GM10248 (cell line): ENCODE measurements at regions not wholly inside any gene's neighbourhood (a gene's known extent, or its start where the extent isn't known, plus 50 kb on each side); places are given as distances from the start of the nearest gene placed in this dataset.
"Not testable (repeated sequence)": the region's sequence is repeated elsewhere in the genome, so short reads cannot be mapped to it uniquely, and the experiment has no call there.

Experiments used
- CTCF ChIA-PET: fragments of 300-600 bp; sonication (Branson Sonifier 250); formaldehyde crosslinking; extraction: SDS; loops from one replicate; lab custom pipeline; 2021; ENCODE audit warnings: antibody characterized with exemption; lab: Yijun Ruan, JAX
- POLR2A ChIA-PET: fragments of 350-650 bp; sonication (Branson Sonifier 250); formaldehyde crosslinking; extraction: SDS; loops from one replicate; lab custom pipeline; 2020; ENCODE audit warnings: antibody characterized with exemption; lab: Yijun Ruan, JAX
- DNase-seq: peaks from one replicate; pipeline ENCODE4 v3.0.0; 2012; ENCODE audit errors: extremely low spot score
- TF ChIP-seq, protein P1 (sequence below): IDR thresholded peaks from 2 replicates; pipeline ENCODE4 v1.5.1; 2012; ENCODE audit warnings: mild to moderate bottlenecking, low read depth; ENCODE audit errors: extremely low read depth, missing control alignments, control extremely low read depth

DNA sequence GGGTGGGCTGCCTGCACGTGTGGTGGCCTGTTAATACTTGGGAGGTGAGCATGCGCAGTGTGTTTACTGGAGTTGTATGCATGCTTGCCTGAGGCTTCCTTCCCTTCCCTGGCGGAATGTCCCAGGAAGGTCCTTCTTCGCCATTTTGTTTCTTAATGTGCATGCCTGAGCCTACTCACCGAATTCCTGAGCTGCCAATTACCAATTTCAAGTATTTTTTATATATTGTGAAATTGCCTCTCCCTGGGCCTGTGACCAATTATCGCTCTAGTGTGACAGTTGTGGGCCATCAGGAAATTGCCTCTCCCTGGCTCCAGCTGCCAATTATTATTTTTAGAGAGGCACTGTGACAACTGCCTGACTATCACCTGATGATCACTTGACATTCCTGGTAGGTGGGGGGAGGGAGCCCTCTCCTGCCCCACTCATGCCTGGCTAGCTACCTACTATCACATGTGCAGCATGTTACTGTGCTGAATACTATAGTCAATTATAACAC is 70.0 kb downstream of the FAM50B start:
- TF ChIP-seq, protein P1, sequence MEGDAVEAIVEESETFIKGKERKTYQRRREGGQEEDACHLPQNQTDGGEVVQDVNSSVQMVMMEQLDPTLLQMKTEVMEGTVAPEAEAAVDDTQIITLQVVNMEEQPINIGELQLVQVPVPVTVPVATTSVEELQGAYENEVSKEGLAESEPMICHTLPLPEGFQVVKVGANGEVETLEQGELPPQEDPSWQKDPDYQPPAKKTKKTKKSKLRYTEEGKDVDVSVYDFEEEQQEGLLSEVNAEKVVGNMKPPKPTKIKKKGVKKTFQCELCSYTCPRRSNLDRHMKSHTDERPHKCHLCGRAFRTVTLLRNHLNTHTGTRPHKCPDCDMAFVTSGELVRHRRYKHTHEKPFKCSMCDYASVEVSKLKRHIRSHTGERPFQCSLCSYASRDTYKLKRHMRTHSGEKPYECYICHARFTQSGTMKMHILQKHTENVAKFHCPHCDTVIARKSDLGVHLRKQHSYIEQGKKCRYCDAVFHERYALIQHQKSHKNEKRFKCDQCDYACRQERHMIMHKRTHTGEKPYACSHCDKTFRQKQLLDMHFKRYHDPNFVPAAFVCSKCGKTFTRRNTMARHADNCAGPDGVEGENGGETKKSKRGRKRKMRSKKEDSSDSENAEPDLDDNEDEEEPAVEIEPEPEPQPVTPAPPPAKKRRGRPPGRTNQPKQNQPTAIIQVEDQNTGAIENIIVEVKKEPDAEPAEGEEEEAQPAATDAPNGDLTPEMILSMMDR = no peak
- ChIA-PET POLR2A (no interaction called here), CTCF (interaction anchor here (1.0 kb wide), 1 partner anchor 72 kb away, joined by 3 read pairs; no protein-coding TSS in a partner anchor)
- DNase-seq = no peak

DNA sequence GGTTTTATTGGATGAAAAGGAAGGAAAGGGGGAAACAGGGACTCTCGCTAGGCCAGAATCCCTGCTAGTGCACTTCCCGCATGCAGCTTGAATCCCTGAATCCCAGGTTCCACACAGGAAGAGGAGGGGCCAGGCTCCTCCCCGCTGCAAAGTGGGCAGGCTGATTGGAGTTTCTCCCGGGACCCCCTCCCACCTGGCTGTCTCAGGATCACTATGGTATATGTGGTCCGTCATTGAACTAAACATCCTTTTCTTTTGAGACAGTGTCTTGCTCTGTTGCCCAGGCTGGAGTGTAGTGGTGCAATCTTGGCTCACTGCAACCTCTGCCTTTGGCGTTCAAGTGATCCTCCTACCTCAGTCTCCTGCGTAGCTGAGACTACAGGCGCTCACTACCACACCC is 70.7 kb downstream of the FAM50B start:
- ChIA-PET POLR2A (no interaction called here), CTCF (interaction anchor here (1.0 kb wide), 1 partner anchor 71 kb away, joined by 3 read pairs; no protein-coding TSS in a partner anchor)

DNA sequence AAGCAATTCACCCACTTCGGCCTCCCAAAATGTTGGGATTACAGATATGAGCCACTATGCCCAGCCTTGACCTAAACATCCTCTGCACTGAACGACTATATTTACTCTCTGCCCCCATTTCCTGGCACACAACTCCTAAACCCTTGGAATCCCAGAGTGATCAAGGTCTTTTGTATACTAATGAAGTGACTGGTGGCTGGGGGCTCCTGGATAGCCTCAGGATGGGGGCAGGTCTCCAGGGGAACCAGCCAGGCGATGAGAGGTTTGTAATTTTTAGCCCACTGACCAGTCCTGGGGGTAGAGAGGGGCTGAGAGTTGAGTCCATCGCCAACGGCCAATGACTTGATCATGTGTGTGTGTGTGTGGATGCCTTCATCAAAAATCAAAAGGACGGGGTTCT is 71.1 kb downstream of the FAM50B start:
- ChIA-PET CTCF (no interaction called here), POLR2A (no interaction called here)
- DNase-seq = no peak
- TF ChIP-seq, protein P1 = no peak

More for the DNA sequence above, 70.7 kb downstream of the FAM50B start:
- DNase-seq = no peak
- TF ChIP-seq, protein P1 = no peak

DNA sequence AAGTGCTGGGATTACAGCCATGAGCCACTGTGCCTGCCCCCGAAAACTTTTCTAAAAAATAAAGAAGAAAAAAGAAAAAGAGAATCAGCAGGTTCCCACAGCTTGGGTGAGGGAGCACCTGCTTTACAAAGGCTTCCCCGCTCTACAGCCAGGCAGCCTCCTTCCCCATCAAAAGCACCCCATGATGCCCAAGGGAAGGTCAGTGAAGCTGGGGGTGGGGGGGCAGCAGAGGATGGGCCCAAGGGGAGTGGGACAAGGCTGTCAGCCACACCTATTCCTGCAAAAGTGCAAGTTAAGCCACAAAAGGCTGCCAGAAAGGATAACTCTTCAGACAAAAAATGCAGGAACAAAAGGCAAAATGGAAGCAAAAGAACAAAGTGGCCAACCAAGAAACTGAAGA is 72.5 kb downstream of the FAM50B start:
- TF ChIP-seq, protein P1 = no peak
- ChIA-PET POLR2A (no interaction called here), CTCF (interaction anchor here (1.1 kb wide), 1 partner anchor 9 kb away, joined by 3 read pairs; no protein-coding TSS in a partner anchor)
- no peak for DNase-seq

DNA sequence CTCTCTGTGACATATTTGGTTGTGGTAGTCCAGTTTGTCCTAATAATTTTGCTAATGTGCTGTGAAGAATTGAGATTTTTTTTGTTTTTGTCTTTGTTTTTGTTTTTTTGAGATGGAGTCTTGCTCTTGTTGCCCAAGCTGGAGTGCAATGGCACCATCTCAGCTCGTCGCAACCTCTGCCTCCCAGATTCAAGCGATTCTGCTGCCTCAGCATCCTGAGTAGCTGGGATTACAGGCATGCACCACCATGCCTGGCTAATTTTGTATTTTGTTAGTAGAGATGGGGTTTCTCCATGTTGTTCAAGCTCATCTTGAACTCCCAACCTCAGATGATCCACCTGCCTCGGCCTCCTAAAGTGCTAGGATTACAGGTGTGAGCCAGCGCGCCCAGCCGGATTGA is 73.4 kb downstream of the FAM50B start:
- CTCF ChIA-PET = interaction anchor here (1.1 to 1.2 kb wide), 2 partner anchors 10 to 19 kb away, joined by 3 read pairs; no protein-coding TSS in a partner anchor
- DNase-seq, POLR2A ChIA-PET: not testable (repeated sequence)

DNA sequence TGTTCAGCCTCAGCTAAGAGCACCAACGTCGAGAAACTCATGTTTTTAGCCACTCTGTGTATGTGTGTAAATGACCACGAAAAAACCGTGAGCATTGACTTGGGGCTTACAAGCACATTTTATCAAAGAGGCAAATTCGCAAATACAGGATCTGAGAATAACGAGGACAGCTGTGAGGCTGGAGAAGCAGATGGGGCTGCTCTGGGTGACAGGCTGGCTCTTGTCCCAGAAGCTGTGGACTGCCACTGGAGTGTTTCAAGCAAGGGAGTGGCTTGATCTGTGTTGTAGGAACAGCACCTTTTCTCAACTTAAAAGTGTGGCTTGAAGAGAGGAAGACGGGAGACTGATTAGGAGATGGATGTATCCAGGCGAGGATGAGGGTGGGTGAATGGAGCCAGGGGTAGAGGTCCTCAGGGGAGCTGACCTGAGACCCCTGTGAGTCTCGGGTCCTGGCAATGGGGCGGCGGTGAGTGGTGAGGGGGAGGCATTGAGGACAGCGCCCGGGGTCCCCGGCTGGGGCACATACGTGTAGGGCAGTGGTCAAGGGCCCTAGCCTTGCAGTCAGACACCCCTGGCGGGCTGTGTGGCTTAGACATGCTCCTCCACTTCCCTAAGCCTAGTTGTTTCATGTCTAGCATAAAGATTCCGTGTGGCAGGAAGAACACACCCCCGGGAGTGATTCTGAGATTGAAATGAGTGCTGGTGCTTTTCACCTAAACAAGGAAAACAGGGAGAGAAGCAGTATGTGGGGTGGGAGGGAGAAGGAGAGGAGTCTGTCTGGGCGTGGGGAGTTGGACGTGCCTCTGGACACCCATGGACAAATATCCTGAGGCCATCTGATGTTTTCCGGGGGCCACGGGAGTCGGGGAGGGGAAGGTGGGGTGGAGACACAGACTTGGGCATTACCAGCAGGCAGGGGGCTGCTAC is 76.3 kb downstream of the FAM50B start:
- DNase-seq, CTCF ChIA-PET, POLR2A ChIA-PET: not testable (repeated sequence)

DNA sequence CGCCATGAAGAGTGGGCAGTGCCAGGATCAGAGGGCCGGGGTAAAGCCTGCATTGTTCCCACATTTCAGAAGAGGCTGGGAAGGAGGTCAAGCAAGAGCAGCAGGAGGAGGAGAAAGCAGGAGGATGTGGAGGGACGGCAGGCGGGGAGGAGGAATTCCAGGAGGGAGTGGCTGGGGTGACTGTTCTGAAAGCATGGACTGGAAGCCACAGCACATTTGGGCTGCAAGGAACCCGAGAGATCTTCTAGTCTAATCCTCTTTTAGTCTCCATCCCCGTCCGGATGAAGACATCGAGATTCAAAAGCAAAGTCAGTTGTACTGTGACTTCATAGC is 76.9 kb downstream of the FAM50B start:
- POLR2A ChIA-PET = no interaction called here
- CTCF ChIA-PET = no interaction called here
- TF ChIP-seq, protein P1 = no peak

More for the DNA sequence above, 76.9 kb downstream of the FAM50B start:
- DNase-seq = no peak
